ENCODE measurements at regions not wholly inside any gene's neighbourhood (a gene's known extent, or its start where the extent isn't known, plus 50 kb on each side); places are given as distances from the start of the nearest gene placed in this dataset.
"Not testable (repeated sequence)": the region's sequence is repeated elsewhere in the genome, so short reads cannot be mapped to it uniquely, and the experiment has no call there.

DNA sequence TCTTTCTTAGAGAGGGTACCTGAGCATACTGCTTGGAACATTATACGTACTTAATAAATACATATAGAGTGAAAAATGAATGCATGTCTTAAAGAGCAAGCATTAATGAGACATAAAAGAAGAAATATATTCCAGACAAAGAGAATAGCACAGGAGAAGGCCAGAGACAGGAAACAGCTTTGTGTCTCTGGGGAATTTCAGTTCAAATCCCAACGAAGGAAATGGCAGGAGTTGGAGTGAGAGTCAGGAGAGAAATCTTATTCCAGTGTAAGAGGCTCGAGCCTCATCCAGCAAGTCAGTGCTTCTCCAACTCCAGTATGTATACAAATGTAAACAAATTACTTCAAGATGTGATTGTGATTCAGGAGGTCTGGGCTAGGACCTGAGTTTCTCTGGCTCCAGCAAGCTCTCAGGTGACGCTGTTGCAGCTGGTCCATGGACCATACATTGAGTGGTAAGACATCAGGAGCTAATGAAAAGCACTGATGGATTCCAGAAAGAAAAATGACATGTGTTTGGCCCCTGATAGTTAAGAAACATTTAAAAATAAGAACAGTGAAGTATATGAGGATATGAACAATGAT is 108.2 kb downstream of the RAP2A start:
- CTCF ChIA-PET, result no interaction called here
- H3K27ac Mint-ChIP-seq, result no peak overlapping the region
- H3K9me3 Mint-ChIP-seq, result no peaks in the 10 kb centered on the region
- no peak overlapping the region for H3K4me3 Mint-ChIP-seq
- peaks cover 4% of the 10 kb centered on the region for H3K4me1 Mint-ChIP-seq (ENCODE audit: low read depth)
- peaks cover 6% of the 10 kb centered on the region for H3K27me3 Mint-ChIP-seq (ENCODE audit: low read depth)
- intact Hi-C loops (cut with micrococcal nuclease), result loop anchor here (10.0 kb wide), 1 partner anchor 317 kb away; the partner anchor contains the start of gene MBNL2
- no peaks in the 10 kb centered on the region for H3K36me3 Mint-ChIP-seq (ENCODE audit: low read depth)
- DNase-seq, result no peak

DNA sequence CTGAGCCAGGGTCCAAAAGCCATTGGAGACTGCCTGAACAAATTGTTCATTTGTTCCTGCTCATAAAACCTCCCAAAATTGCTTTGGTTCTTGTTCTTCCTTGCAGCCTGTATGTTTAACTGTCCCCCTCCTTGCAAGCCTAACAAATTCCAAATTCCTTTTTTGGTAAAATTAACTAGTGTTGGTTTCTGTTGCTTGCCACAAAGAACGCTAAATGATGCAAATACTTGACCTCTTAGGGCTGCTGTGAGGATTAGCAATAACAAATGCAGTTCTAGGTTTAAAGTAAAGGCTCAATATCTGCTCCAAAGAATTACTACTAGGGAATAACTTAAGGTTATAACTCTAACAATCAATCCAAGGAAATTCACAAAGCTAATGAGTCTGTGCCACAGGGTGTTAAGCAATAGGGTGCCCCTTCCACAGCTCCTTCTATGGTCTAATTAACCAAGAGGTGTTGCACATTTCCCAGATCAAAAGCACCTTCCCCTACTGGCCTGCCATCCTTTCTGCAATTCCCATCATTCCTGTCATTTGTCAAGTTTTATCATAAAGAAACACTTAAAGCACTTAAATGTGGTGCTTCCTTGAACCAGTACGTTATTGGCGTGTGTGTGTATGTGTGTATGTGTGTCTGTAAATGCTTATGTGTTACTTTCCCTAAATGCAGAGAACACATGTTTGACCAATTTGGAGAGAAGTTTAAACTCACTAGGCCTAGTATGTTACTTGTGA is 110.2 kb downstream of the RAP2A start:
- Mint-ChIP-seq H3K9me3 (no peaks in the 10 kb centered on the region), H3K36me3 (ENCODE audit: low read depth) (no peaks in the 10 kb centered on the region), H3K4me1 (ENCODE audit: low read depth) (peaks cover 4% of the 10 kb centered on the region), H3K4me3 (no peak overlapping the region), H3K27ac (no peak overlapping the region), H3K27me3 (ENCODE audit: low read depth) (peaks cover 8% of the 10 kb centered on the region)
- no peak for DNase-seq
- CTCF ChIA-PET, result no interaction called here
- intact Hi-C loops (cut with micrococcal nuclease), result loop anchor here (10.0 kb wide), 1 partner anchor 319 kb away; the partner anchor contains the start of gene MBNL2

DNA sequence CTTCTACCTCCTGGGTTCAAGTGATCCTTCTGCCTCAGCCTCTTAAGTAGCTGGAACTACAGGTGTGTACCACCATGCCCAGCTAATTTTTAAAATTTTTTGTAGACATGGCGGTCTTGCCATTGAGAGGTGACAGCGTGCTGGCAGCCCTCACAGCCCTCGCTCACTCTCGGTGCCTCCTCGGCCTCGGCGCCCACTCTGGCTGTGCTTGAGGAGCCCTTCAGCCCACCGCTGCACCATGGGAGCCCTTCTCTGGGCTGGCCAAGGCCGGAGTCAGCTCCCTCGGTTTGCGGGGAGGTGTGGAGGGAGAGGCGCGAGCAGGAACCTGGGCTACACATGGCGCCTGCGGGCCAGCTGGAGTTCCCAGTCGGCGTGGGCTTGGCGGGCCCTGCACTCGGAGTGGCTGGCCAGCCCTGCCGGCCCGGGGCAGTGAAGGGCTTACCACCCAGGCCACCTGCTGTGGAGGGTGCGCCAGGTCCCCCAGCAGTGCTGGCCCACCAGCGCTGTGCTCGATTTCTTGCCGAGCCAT is 111.1 kb downstream of the RAP2A start:
- H3K27me3 Mint-ChIP-seq (ENCODE audit: low read depth); CTCF ChIA-PET; DNase-seq; H3K36me3 Mint-ChIP-seq (ENCODE audit: low read depth); H3K4me1 Mint-ChIP-seq (ENCODE audit: low read depth); H3K27ac Mint-ChIP-seq; H3K9me3 Mint-ChIP-seq; H3K4me3 Mint-ChIP-seq: not testable (repeated sequence)
- intact Hi-C loops (cut with micrococcal nuclease), result loop anchor here (10.0 kb wide), 1 partner anchor 320 kb away; the partner anchor contains the start of gene MBNL2

DNA sequence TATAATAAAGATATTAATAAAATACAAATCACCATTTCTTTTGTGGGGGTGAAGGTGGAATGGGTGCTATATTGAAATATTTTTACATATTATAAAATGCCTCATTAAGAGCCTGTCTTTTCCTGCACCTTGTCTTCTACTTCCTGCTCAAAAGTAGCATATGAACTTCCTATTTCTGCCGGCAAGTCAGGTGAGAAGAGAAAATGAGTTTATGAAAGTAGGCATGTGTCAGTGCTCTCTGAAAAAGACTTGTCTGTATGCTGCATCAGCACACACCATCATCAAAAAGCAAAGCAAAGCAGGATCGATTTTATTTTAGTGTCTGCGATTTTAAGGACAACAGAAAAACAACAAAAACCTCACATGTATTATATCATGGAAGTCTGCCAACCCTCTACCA is 114.2 kb downstream of the RAP2A start:
- Mint-ChIP-seq H3K36me3 (ENCODE audit: low read depth) (no peaks in the 10 kb centered on the region), H3K27ac (no peak overlapping the region), H3K4me3 (no peak overlapping the region), H3K9me3 (no peaks in the 10 kb centered on the region), H3K4me1 (ENCODE audit: low read depth) (no peaks in the 10 kb centered on the region), H3K27me3 (ENCODE audit: low read depth) (peaks cover 6% of the 10 kb centered on the region)
- no peak for DNase-seq
- CTCF ChIA-PET, result no interaction called here
- intact Hi-C loops (cut with micrococcal nuclease), result loop anchor here (10.0 kb wide), 1 partner anchor 323 kb away; the partner anchor contains the start of gene MBNL2

DNA sequence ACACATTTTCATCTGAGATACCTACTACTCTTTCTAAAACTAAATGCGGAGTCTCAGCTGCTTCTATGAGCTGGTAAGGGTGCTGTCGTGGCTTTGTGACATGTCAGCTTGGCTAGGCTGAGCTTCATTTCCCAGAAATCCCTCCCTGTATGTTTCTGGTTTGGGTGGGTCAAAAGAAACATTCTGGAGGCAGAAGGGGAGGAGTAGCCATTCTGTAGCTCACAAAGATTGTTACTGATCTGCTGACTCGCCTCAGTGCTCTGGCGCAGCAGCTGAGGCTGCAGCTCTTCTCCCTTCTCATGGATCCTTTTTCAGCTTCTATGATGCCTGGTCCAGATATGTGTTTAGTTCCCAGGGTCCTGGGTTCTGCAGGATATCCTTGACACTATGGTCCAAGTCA is 114.7 kb downstream of the RAP2A start:
- H3K4me3 Mint-ChIP-seq, result no peak overlapping the region
- no peaks in the 10 kb centered on the region for H3K9me3 Mint-ChIP-seq
- intact Hi-C loops (cut with micrococcal nuclease), result loop anchor here (10.0 kb wide), 1 partner anchor 324 kb away; the partner anchor contains the start of gene MBNL2
- no peak for DNase-seq
- peaks cover 4% of the 10 kb centered on the region for H3K27me3 Mint-ChIP-seq (ENCODE audit: low read depth)
- H3K36me3 Mint-ChIP-seq (ENCODE audit: low read depth), result no peaks in the 10 kb centered on the region
- no peak overlapping the region for H3K27ac Mint-ChIP-seq
- CTCF ChIA-PET, result no interaction called here
- H3K4me1 Mint-ChIP-seq (ENCODE audit: low read depth), result no peaks in the 10 kb centered on the region

DNA sequence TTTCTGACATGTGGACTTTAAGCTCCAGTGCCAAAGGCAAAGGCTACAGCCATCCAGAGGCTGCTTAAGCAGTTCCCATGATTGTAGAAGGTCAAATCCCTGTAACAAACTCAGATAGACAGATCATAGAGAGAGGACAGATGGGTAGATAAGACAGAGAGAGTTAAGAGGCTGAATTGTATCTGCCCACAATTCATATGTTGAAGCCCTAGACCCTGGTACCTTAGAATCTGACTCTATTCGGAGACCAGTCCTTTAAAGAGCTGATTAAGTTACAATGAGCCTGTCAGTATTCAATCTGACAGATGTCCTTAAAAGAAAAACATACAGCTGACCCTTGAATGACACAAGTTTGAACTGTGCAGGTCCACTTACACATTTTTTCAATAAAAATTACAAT is 115.2 kb downstream of the RAP2A start:
- intact Hi-C loops (cut with micrococcal nuclease), result loop anchor here (10.0 kb wide), 1 partner anchor 324 kb away; the partner anchor contains the start of gene MBNL2
- no peak for DNase-seq
- CTCF ChIA-PET, result no interaction called here
- no peaks in the 10 kb centered on the region for H3K4me1 Mint-ChIP-seq (ENCODE audit: low read depth)
- no peaks in the 10 kb centered on the region for H3K36me3 Mint-ChIP-seq (ENCODE audit: low read depth)
- peaks cover 4% of the 10 kb centered on the region for H3K27me3 Mint-ChIP-seq (ENCODE audit: low read depth)
- no peaks in the 10 kb centered on the region for H3K9me3 Mint-ChIP-seq
- no peak overlapping the region for H3K27ac Mint-ChIP-seq
- H3K4me3 Mint-ChIP-seq, result no peak overlapping the region

DNA sequence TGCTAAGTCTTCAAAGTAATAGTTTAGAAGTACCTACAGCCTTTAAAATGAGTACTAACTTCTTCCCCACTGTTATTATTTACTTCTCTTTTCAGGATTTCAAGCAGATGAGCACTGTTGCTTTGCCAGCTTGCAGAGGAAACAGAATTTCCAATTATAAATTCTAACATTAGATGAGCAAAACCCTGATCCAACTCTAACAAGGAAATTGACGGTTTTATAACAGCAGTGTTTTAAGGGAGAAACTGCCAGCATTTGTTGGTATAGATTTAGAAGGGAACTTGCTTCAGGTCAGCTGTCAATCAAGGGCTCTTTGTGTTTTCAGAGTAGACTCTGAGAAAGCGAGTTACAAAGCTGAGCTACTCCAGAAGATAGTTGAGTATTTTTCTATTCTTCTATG is 120.5 kb downstream of the RAP2A start:
- DNase-seq, result no peak
- Mint-ChIP-seq H3K9me3 (no peaks in the 10 kb centered on the region), H3K4me1 (ENCODE audit: low read depth) (no peaks in the 10 kb centered on the region), H3K36me3 (ENCODE audit: low read depth) (no peaks in the 10 kb centered on the region), H3K27me3 (ENCODE audit: low read depth) (no peaks in the 10 kb centered on the region), H3K27ac (no peak overlapping the region), H3K4me3 (no peak overlapping the region)
- intact Hi-C loops (cut with micrococcal nuclease), result no loop called here
- CTCF ChIA-PET, result no interaction called here

DNA sequence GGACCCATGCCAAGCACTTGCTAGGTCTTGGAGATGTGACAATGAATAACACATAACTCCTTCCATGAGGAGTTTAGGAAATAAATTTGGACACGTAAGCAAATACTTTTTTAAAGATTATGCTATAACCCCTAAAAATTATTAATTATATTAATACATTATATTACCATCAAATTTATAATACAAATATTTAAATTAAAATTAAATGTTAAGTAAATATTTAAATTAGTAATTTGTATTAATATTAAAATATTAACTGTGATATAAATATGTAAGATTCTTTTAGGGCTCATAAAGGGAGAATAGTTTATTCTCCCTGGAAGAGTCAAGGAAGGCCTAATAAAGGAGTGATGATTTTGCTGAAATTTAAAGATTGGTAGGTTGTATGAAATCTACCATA is 121.1 kb downstream of the RAP2A start:
- Mint-ChIP-seq H3K4me3 (no peak overlapping the region), H3K4me1 (ENCODE audit: low read depth) (no peaks in the 10 kb centered on the region), H3K27me3 (ENCODE audit: low read depth) (no peaks in the 10 kb centered on the region), H3K36me3 (ENCODE audit: low read depth) (no peaks in the 10 kb centered on the region), H3K9me3 (no peaks in the 10 kb centered on the region), H3K27ac (no peak overlapping the region)
- intact Hi-C loops (cut with micrococcal nuclease), result no loop called here
- CTCF ChIA-PET, result no interaction called here
- DNase-seq, result no peak

DNA sequence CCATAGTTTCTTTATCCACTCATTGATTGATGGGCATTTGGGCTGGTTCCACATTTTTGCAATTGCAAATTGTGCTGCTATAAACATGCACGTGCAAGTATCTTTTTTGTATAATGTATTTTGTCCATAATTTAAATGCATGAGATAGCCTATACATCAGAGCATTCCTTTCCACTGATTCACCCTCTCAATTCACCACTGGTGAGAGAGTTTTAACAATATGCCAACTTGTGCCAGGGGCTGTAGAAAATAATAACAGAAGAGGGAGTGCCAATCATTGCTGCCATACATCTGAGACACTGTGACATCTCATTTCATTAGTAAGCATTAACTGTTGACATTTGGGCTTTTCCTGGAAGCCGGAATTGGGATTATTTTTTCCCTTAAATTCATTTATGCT is 125.1 kb downstream of the RAP2A start:
- Mint-ChIP-seq H3K4me3 (no peak overlapping the region), H3K4me1 (ENCODE audit: low read depth) (no peaks in the 10 kb centered on the region), H3K27me3 (ENCODE audit: low read depth) (peaks cover 3% of the 10 kb centered on the region), H3K9me3 (no peaks in the 10 kb centered on the region), H3K36me3 (ENCODE audit: low read depth) (no peaks in the 10 kb centered on the region), H3K27ac (no peak overlapping the region)
- CTCF ChIA-PET, result no interaction called here
- no peak for DNase-seq
- intact Hi-C loops (cut with micrococcal nuclease), result no loop called here

DNA sequence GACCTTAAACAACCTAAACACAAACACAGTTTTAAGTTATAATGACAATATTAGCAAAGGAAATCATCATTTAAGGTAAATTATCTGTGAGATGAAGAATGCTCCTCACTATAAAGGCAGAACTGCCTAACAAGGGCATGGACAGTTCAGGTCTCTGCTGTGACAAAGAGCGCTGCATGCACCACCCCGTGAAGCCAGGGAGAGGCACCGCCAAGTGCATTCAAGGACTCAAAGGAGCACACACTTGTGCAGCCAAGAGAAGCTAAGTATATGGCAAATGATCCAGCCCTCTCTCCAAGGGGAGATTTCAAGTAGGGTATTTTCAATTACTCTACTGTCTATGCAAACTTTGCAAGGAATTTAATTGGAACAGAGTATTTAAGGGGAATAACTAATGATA is 126.0 kb downstream of the RAP2A start:
- DNase-seq, result no peak
- no peak overlapping the region for H3K27ac Mint-ChIP-seq
- CTCF ChIA-PET, result no interaction called here
- intact Hi-C loops (cut with micrococcal nuclease), result no loop called here
- peaks cover 7% of the 10 kb centered on the region for H3K27me3 Mint-ChIP-seq (ENCODE audit: low read depth)
- no peak overlapping the region for H3K4me3 Mint-ChIP-seq
- no peaks in the 10 kb centered on the region for H3K36me3 Mint-ChIP-seq (ENCODE audit: low read depth)
- no peaks in the 10 kb centered on the region for H3K4me1 Mint-ChIP-seq (ENCODE audit: low read depth)
- no peaks in the 10 kb centered on the region for H3K9me3 Mint-ChIP-seq

DNA sequence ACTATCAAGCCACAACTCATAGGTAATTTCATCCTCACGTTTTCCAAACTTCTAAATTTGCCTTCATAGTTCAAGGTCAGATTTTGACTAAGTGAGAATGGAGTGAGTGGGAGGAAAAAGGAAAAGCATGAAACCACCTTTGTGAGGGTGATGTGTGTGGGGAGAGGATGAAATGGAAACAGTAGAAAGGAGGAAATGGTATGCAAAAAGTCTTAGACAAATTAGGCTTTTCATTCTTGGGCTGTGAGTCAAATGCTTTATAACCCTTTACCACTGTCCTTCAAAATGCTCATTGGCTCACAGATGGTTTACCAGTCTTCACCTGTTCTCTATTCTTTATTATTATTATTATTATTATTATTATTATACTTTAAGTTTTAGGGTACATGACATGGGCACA is 127.2 kb downstream of the RAP2A start:
- H3K4me3 Mint-ChIP-seq, result no peak overlapping the region

DNA sequence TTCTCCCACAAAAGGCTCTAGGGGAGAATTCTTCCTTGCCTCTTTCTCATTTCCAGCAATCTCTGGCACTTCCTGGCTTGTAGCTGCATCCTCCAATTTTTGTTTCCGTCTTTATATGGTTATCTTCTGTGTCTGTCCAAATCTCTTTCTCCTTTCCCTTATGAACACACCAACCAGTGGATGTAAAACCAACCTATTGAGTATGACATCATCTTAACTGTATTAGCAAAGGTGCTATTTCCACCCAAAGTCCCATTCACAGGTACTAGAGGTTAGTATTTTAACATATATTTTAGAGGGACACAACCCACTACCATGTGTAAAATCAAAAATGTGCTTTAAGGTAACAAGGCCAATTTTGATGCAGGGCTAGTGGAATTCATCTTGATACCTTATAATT is 129.0 kb downstream of the RAP2A start:
- intact Hi-C loops (cut with micrococcal nuclease), result no loop called here
- Mint-ChIP-seq H3K27me3 (ENCODE audit: low read depth) (peaks cover 13% of the 10 kb centered on the region), H3K9me3 (no peaks in the 10 kb centered on the region), H3K27ac (no peak overlapping the region), H3K4me3 (no peak overlapping the region), H3K4me1 (ENCODE audit: low read depth) (no peaks in the 10 kb centered on the region), H3K36me3 (ENCODE audit: low read depth) (no peaks in the 10 kb centered on the region)
- CTCF ChIA-PET, result no interaction called here
- DNase-seq, result no peak

More for the DNA sequence above, 127.2 kb downstream of the RAP2A start:
- Mint-ChIP-seq H3K4me1 (ENCODE audit: low read depth) (no peaks in the 10 kb centered on the region), H3K36me3 (ENCODE audit: low read depth) (no peaks in the 10 kb centered on the region), H3K27me3 (ENCODE audit: low read depth) (peaks cover 11% of the 10 kb centered on the region), H3K27ac (no peak overlapping the region), H3K9me3 (no peaks in the 10 kb centered on the region)
- intact Hi-C loops (cut with micrococcal nuclease), result no loop called here
- no peak for DNase-seq
- CTCF ChIA-PET, result no interaction called here

DNA sequence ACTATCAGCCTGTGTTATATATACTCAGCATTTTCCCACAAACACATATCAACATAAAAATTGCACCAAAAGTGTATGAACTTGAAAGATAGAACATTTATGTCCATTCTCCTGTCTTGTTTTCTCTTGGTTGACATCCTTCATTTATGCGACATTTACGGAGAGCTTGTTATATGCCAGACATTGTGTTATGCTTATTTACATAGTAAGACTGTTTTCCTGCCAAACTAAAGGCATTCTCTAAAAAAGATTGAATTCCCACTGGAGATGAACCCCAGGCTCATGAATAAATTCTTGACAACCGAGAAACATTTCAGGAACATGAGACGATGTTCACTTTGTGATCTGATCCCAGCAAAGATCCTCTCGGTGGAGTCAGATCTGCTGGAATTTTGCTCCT is 131.0 kb downstream of the RAP2A start:
- intact Hi-C loops (cut with micrococcal nuclease), result no loop called here
- DNase-seq, result no peak
- Mint-ChIP-seq H3K9me3 (no peaks in the 10 kb centered on the region), H3K36me3 (ENCODE audit: low read depth) (no peaks in the 10 kb centered on the region), H3K27ac (no peak overlapping the region), H3K4me3 (no peak overlapping the region), H3K27me3 (ENCODE audit: low read depth) (peaks cover 17% of the 10 kb centered on the region), H3K4me1 (ENCODE audit: low read depth) (no peaks in the 10 kb centered on the region)
- CTCF ChIA-PET, result no interaction called here
